Mucosa of stomach (tissue), 1 donor: ENCODE measurements at regions not wholly inside any gene's neighbourhood (a gene's known extent, or its start where the extent isn't known, plus 50 kb on each side); places are given as distances from the start of the nearest gene placed in this dataset.

Experiments
- H3K27me3 ChIP-seq: one replicate; pipeline ENCODE4 v1.7.0; 2013; ENCODE audit warnings: mild to moderate bottlenecking, low read length; ENCODE audit not compliant: control insufficient read depth, insufficient read depth
- H3K36me3 ChIP-seq: one replicate; pipeline ENCODE4 v1.7.0; 2013; ENCODE audit warnings: low read length; ENCODE audit not compliant: control insufficient read depth, insufficient read depth
- H3K4me1 ChIP-seq: one replicate; pipeline ENCODE4 v1.7.0; 2013; ENCODE audit warnings: mild to moderate bottlenecking, low read length; ENCODE audit not compliant: control insufficient read depth, insufficient read depth
- H3K4me3 ChIP-seq: one replicate; pipeline ENCODE4 v1.7.0; 2013; ENCODE audit warnings: low read length
- H3K9ac ChIP-seq: one replicate; pipeline ENCODE4 v1.7.0; 2013; ENCODE audit warnings: mild to moderate bottlenecking, low read length, moderate library complexity
- H3K9me3 ChIP-seq: one replicate; pipeline ENCODE4 v1.7.0; 2013; ENCODE audit warnings: mild to moderate bottlenecking, low read length, moderate library complexity; ENCODE audit not compliant: control insufficient read depth
- donor health status: Pancreatic carcinoma.

DNA sequence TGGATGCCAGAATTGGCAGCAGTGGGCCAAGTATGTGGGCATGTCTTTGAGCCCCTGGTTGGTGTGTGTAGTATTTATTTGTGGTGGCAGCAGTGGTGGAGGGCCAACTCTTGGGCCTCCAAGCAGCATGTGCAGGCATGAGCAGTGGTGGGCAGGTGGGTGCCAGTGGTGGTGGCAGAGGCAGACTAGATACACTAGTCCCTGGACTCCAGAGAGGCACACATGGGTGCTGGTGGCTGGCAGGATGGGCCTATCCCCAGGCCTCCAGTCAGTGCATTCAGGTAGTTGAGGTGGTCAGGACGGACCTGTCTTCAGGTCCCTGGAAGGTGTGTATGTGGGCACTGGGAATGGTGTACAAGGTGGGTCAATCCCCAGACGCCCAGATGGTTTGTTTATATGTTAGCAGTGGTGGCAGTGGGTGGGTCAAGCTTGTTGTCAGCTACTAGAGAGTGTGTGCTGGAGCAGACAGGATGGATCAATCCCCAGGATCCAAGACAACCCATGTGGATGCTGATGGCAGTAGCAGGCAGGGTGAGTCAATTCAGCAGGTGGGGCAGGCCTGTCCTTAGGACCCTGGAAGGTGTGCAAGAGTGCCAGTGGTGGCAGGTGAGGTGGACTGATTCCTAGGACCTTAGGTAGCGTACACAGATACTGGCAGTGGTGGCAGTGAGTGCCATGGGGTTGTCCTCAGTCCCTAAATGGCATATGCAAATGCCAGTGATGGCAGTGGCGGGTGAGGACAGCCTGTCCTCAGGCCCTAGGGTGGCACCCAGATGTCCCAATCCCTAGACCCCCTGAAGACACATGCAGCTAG, 294.3 kb downstream of the RPS24 start:
- no peaks in the 10 kb centered on the region for H3K36me3 ChIP-seq
- no peaks in the 10 kb centered on the region for H3K27me3 ChIP-seq
- no peaks in the 10 kb centered on the region for H3K4me1 ChIP-seq
- H3K9me3 ChIP-seq = no peaks in the 10 kb centered on the region
- H3K4me3 ChIP-seq = no peak overlapping the region
- H3K9ac ChIP-seq = no peak overlapping the region

DNA sequence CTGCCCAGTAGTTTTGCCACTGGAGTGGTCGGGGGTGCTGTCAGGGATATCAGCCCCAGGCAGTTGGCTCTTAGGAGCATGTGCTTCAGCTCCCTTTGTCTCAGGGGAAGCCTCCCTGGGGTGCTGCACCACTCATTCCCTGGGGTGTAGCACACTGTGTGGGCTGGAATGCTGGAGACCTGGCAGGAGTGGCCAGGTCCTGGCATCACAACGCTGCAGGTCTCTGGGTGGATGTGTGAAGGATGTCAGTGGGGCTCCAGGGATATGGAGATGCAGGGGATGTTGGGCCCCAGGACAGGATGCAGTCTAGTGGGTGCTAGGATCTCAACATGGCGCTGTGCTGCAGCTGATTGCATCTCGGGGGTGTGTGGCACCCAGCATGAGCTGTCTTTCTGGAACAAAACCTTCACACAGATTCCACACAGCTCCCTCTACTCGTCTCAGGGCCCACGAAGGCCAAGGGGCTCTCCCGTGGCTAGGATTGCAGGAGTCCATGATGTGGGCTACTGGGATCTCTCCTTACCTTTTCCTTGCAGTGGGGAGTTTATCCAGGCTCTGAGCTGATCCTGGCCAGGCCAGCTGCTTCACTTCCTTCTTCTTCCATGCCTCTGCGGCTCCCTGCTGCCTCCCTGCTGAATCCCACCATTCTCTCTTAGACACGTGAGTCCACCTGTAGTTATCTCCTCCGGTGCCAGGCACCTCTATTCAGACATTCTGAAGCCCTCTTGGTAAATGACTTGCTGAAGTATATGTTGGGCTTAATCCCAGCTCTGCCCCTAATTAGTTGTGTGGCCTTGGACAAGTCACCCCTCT, 295.1 kb downstream of the RPS24 start:
- H3K36me3 ChIP-seq = no peaks in the 10 kb centered on the region

DNA sequence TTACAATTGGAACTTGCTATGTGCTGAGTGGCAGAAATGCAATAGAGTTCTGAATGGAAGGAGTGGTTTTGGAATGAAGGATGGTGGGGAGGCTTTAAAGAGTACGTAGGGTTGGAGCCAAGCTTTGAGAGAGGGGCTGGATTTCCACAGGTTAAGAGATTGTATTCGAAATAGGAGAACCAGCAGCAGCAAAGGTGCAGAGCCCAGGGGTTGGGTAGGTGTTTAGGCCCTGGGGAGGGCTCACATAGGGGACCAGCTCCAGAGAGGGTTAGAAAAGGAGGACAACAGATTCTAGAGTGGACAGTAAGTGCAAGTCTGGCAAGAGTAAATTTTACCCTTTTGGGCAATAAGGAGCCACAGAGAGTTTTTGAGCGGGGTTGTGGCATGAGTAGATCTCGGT, 297.2 kb downstream of the RPS24 start:
- H3K9me3 ChIP-seq = no peaks in the 10 kb centered on the region
- H3K4me3 ChIP-seq = no peak overlapping the region
- H3K36me3 ChIP-seq = no peaks in the 10 kb centered on the region
- no peaks in the 10 kb centered on the region for H3K27me3 ChIP-seq
- no peak overlapping the region for H3K9ac ChIP-seq
- peaks cover 2% of the 10 kb centered on the region for H3K4me1 ChIP-seq

More for the DNA sequence above, 295.1 kb downstream of the RPS24 start:
- Histone ChIP-seq H3K9me3 (no peaks in the 10 kb centered on the region), H3K4me1 (no peaks in the 10 kb centered on the region), H3K9ac (no peak overlapping the region), H3K4me3 (no peak overlapping the region), H3K27me3 (no peaks in the 10 kb centered on the region)

DNA sequence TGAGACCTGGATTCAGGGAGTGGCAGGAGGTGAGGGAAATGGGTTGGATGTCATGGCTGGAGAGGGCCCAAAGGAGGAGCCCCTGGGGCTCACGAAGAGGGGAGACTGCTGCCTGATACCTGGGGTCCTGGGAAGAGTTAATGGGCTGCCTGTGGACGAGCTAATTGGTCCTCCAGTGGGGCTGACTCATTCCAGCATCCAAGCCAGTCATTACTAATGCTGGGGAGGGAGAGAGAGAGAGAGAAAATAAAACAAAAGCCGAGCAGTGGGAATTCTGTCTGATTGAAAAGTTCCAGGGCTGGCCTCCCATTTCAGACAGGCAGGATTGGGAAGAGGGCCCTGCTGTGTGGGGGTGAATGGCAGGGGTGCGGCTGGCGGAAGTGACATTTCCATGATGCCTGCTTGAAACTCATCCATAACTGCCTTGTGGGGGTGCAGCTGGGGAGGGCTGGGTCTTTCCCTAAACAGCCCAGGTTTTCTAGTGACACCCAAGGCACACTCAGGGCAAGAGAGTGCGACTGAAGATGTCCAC, 297.8 kb downstream of the RPS24 start:
- no peak overlapping the region for H3K4me3 ChIP-seq
- H3K9me3 ChIP-seq = no peaks in the 10 kb centered on the region
- peaks cover 8% of the 10 kb centered on the region for H3K4me1 ChIP-seq
- no peaks in the 10 kb centered on the region for H3K27me3 ChIP-seq
- no peaks in the 10 kb centered on the region for H3K36me3 ChIP-seq
- H3K9ac ChIP-seq = no peak overlapping the region

DNA sequence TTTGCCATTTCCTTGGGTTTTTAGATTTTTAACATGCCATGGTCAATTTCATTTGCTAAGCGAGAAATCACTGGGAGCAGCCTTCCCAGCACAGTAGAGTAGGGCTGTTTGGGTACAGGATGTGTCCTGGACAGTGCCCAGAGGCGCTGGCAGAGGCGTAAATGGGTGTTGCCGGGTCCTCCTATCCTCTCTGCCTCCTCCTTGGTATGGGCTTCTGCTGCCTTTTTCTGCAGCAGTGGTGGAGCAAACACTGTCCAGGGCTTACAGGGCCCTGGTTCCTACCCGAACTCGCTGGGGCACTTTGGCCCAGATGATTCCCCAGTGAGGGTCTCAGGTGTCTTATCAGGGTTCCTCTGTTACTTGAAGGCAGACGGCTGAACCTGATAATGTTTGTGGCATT, 298.3 kb downstream of the RPS24 start:
- H3K9me3 ChIP-seq = no peaks in the 10 kb centered on the region
- no peaks in the 10 kb centered on the region for H3K27me3 ChIP-seq
- H3K36me3 ChIP-seq = no peaks in the 10 kb centered on the region
- peaks cover 8% of the 10 kb centered on the region for H3K4me1 ChIP-seq
- no peak overlapping the region for H3K4me3 ChIP-seq
- H3K9ac ChIP-seq = no peak overlapping the region

DNA sequence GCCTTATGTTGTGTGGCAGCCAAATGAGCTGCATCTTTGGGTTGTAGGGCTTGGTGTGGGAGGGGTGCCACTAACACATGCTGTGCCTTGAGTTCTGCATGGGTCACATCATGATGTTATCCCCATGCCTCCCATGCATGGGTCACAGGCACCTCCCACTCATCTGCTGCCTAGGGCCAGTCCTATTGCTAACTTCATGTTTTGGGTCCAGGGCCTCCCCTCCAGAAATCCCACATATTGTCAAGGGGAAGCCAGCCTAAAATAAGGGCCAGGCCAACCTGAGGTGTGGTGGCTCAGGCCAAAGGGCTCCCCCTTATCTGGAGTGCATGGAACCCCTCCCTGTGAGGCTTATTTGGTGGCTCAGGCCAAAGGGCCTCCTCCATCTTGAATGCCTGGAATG, 299.0 kb downstream of the RPS24 start:
- H3K9me3 ChIP-seq = no peaks in the 10 kb centered on the region
- H3K27me3 ChIP-seq = no peaks in the 10 kb centered on the region
- no peak overlapping the region for H3K9ac ChIP-seq
- no peak overlapping the region for H3K4me3 ChIP-seq
- no peaks in the 10 kb centered on the region for H3K36me3 ChIP-seq
- H3K4me1 ChIP-seq = peaks cover 8% of the 10 kb centered on the region

DNA sequence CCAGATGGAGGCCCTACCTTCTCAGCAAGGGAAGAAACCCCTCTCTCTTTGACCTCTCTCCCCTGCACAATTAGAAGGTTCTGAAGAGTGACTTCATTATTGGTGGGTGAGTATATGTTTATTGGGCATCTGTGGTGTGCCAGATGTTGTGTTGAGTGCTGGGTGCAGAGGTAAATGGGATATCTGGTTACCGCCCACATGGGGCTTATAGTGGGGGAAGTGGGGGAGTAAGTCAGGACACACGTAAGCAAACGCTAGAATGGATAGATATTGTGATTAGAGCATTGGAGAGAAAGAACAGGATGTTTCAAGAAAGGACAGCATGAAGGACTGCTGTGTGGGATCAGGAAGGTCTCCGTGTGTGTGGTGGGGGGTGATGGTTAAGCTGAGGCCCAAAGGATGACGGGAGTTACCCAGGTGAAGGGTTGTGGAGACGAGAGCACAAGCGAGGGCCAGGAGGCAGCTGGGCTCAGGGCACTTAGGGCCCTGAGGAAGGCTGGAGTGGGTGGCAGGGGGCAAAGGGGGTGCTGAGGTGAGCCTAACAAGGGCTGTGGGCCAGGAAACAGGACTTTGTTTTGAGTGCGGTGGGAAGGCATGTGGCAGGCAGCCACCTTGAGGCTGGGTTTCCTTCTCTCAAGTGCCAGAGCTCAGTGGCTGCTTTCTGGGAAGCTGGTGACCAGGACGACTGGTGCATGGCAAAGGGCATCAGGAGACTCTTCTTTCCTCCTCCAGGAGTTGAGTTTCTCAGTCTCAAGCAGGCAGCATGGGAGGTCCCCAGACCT, 299.9 kb downstream of the RPS24 start:
- Histone ChIP-seq H3K4me1 (peaks cover 8% of the 10 kb centered on the region), H3K9ac (no peak overlapping the region), H3K36me3 (no peaks in the 10 kb centered on the region), H3K4me3 (no peak overlapping the region), H3K9me3 (no peaks in the 10 kb centered on the region), H3K27me3 (no peaks in the 10 kb centered on the region)

DNA sequence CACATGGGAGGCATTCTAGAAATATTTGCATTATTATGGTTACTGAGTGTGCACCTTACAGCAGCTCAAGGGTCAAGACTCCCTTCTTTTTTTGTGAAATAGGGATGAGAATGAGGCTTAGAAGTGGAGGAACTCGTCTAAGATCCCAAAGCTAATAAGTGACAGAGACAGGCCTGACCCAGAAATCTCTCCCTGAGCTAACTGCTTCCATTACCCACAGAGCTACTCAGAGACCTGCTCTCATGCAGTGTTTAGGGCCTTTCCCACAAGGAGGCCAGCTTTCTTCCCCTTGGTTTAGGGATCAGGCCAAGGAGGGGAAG, 301.7 kb downstream of the RPS24 start:
- H3K4me3 ChIP-seq = no peak overlapping the region
- no peak overlapping the region for H3K9ac ChIP-seq
- no peaks in the 10 kb centered on the region for H3K27me3 ChIP-seq
- no peaks in the 10 kb centered on the region for H3K9me3 ChIP-seq
- peaks cover 8% of the 10 kb centered on the region for H3K4me1 ChIP-seq
- H3K36me3 ChIP-seq = no peaks in the 10 kb centered on the region

DNA sequence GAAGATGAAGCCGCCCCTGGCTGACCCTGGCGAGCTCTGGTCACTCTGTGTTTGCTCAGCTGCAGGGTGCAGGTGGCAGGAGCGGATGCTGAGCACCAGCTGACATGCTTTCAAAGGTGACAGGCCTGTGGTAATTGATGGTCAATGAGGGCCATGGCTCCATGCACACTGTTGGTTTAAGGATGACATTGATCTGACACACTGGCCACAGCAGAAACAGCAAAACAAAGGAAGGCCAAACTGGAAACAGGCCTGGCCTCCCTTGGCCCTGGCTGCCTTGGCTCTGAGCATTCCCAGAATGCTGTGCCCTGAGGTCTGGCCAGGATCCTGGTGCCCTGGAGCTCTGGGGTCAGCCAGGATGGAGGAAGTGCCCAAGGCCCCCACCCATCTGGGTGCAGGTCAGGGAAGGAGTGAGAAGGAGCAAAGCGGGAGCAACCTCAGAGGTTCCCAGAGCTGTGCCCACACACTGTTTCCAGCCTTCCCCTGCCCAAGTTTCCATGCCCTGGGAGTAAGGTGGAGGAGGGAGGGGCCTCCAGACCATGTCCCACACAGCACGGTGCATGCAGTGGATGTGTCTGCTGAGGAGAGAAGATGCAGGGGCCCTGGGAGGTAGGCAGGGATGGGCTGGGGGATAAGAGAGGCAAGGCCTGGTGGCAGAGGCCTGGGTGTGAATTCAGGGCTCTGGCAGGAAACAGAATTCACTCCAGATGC, 302.2 kb downstream of the RPS24 start:
- no peak overlapping the region for H3K9ac ChIP-seq
- H3K36me3 ChIP-seq = no peaks in the 10 kb centered on the region
- no peak overlapping the region for H3K4me3 ChIP-seq
- no peaks in the 10 kb centered on the region for H3K9me3 ChIP-seq
- H3K4me1 ChIP-seq = peaks cover 8% of the 10 kb centered on the region
- no peaks in the 10 kb centered on the region for H3K27me3 ChIP-seq

DNA sequence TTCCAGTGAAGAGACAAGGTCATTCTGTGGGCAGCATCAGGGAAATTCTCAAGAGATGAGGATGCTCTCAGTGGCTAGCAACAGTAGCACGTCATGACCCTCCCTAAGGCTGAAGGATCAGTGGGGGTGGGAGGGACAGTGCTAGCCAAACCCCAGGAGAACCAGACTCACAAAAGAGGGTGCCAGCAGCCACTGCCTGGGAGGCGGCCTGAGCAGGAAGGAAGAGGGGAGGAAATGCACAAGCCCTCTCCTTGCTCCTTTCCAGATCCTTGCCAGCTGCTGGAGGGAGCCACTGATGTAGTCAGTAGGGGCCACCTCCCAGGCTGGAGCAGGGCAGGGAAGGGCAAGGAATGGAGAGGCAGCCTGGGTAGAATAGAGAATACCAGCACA, 302.7 kb downstream of the RPS24 start:
- H3K4me1 ChIP-seq = peaks cover 8% of the 10 kb centered on the region
- no peaks in the 10 kb centered on the region for H3K27me3 ChIP-seq
- no peaks in the 10 kb centered on the region for H3K9me3 ChIP-seq
- H3K36me3 ChIP-seq = no peaks in the 10 kb centered on the region
- no peak overlapping the region for H3K4me3 ChIP-seq
- H3K9ac ChIP-seq = no peak overlapping the region

DNA sequence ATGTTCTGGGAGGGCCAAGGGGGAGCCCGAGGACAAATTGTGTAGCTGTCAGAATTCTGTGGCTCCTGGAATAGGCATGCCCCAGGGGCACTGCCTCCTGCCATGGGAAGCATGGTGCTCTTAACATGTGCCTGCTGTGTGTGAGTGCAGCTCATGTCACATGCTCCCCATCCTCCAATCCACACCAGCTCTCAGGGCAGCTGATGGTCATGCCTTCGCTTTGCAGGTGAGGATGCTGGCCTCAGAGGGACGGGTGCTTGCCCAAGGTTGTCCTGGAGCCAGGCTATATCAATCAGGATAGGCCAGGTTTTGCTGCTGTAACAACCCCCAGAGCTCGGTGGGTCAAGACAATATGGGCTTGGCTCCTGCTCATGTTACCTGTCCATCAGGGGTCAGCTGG, 303.4 kb downstream of the RPS24 start:
- Histone ChIP-seq H3K9me3 (no peaks in the 10 kb centered on the region), H3K4me1 (peaks cover 8% of the 10 kb centered on the region), H3K36me3 (no peaks in the 10 kb centered on the region), H3K9ac (no peak overlapping the region), H3K4me3 (no peak overlapping the region), H3K27me3 (no peaks in the 10 kb centered on the region)
